Breast epithelium (tissue), 4 donors: ENCODE measurements at regions not wholly inside any gene's neighbourhood (a gene's known extent, or its start where the extent isn't known, plus 50 kb on each side); places are given as distances from the start of the nearest gene placed in this dataset.

Experiments
- DNase-seq, 2 donors: peaks; one replicate each; pipeline ENCODE4 v3.0.0-alpha.2; 2019; ENCODE audit warnings: low spot score in 2 of 2
- H3K27ac ChIP-seq, 2 donors: fragments of 200-600 bp; sonication (generic) in 1 of 2; one replicate each; pipeline ENCODE4 v1.5.1; 2016 to 2019; ENCODE audit warnings: mild to moderate bottlenecking in 1 of 2
- H3K27me3 ChIP-seq, 2 donors: fragments of 200-600 bp; sonication (generic) in 1 of 2; one replicate each; pipeline versions ENCODE4 v1.5.1 to v1.6.0; 2017 to 2019; ENCODE audit warnings: control low read depth in 1 of 2, mild to moderate bottlenecking in 1 of 2
- H3K36me3 ChIP-seq: fragments of 200-600 bp; one replicate; pipeline ENCODE4 v1.5.1; 2019
- H3K4me1 ChIP-seq, 2 donors: fragments of 200-600 bp; sonication (generic); one replicate each; pipeline ENCODE4 v1.5.1; 2016 to 2019; ENCODE audit warnings: control low read depth in 1 of 2
- H3K4me3 ChIP-seq, 3 donors: fragments of 200-600 bp; sonication (generic); 1 replicate in 2 of 3; 2 replicates in 1 of 3; pipeline ENCODE4 v1.5.1; 2016 to 2019; ENCODE audit warnings: mild to moderate bottlenecking in 3 of 3, moderate library complexity in 2 of 3
- H3K9me3 ChIP-seq, 2 donors: fragments of 200-600 bp; sonication (generic) in 1 of 2; one replicate each; pipeline ENCODE4 v1.5.1; 2016 to 2019; ENCODE audit warnings: control low read depth in 1 of 2
- CTCF ChIP-seq, 3 donors: fragments of 450-650 bp; IDR thresholded peaks; one replicate each; pipeline ENCODE4 v1.5.1; 2016 to 2017; ENCODE audit warnings: antibody characterized with exemption in 3 of 3, mild to moderate bottlenecking in 3 of 3, moderate library complexity in 3 of 3
- POLR2A ChIP-seq: fragments of 450-650 bp; IDR thresholded peaks from one replicate; pipeline ENCODE4 v1.6.1; 2016; ENCODE audit warnings: antibody characterized with exemption, mild to moderate bottlenecking, moderate library complexity
- POLR2AphosphoS5 ChIP-seq, 3 donors: sonication (generic); formaldehyde crosslinking; IDR thresholded peaks; one replicate each; pipeline ENCODE4 v1.6.1; 2017; ENCODE audit warnings: antibody characterized with exemption in 3 of 3
- intact Hi-C: fragments of 100-400 bp; cut with DNase I; formaldehyde crosslinking; loops from one replicate; pipeline ENCODE4 v1.15.1; 2023; ENCODE audit warnings: low total_unique reads

- no peak for DNase-seq
- Histone ChIP-seq H3K9me3 (peaks cover 0 to 17% of the 10 kb centered on the region in 2 donors), H3K27ac (no peak overlapping the region), H3K4me3 (no peak overlapping the region), H3K4me1 (no peaks in the 10 kb centered on the region), H3K36me3 (no peaks in the 10 kb centered on the region), H3K27me3 (no peaks in the 10 kb centered on the region)
- TF ChIP-seq POLR2AphosphoS5 (IDR thresholded peaks at IDR 0.05) (no peak), POLR2A (no peak), CTCF (IDR thresholded peaks at IDR 0.05) (no peak)
- intact Hi-C loops: no loop called here
These were observed 297.8 kb downstream of the NPR3 start for GRCh38 chr5:33008751-33009418.

GRCh38 chr5:33010846-33011245, 299.7 kb downstream of the NPR3 start:
- H3K4me3 ChIP-seq: no peak overlapping the region
- no peaks in the 10 kb centered on the region for H3K4me1 ChIP-seq
- no peak for TF ChIP-seq CTCF (IDR thresholded peaks at IDR 0.05)
- no peak for TF ChIP-seq POLR2A
- no peak for TF ChIP-seq POLR2AphosphoS5 (IDR thresholded peaks at IDR 0.05)
- intact Hi-C loops: no loop called here
- no peaks in the 10 kb centered on the region for H3K36me3 ChIP-seq
- no peak for DNase-seq
- H3K27me3 ChIP-seq: no peaks in the 10 kb centered on the region
- no peak overlapping the region for H3K27ac ChIP-seq
- H3K9me3 ChIP-seq: peaks cover 0 to 21% of the 10 kb centered on the region in 2 donors

GRCh38 chr5:33011801-33012200, 300.7 kb downstream of the NPR3 start:
- Histone ChIP-seq H3K4me3 (no peak overlapping the region), H3K36me3 (no peaks in the 10 kb centered on the region), H3K4me1 (no peaks in the 10 kb centered on the region), H3K27ac (no peak overlapping the region), H3K9me3 (peaks cover 0 to 24% of the 10 kb centered on the region in 2 donors), H3K27me3 (no peaks in the 10 kb centered on the region)
- TF ChIP-seq CTCF (IDR thresholded peaks at IDR 0.05) (no peak), POLR2AphosphoS5 (IDR thresholded peaks at IDR 0.05) (no peak), POLR2A (no peak)
- DNase-seq: no peak
- intact Hi-C loops: loop anchor here (2.0 kb wide), 1 partner anchor 61 kb away; no protein-coding TSS in a partner anchor

- no peak for TF ChIP-seq POLR2A
- no peak for TF ChIP-seq CTCF (IDR thresholded peaks at IDR 0.05)
- no peak for TF ChIP-seq POLR2AphosphoS5 (IDR thresholded peaks at IDR 0.05)
- Histone ChIP-seq H3K27ac (no peak overlapping the region), H3K9me3 (no peaks in the 10 kb centered on the region), H3K4me1 (no peaks in the 10 kb centered on the region), H3K27me3 (no peaks in the 10 kb centered on the region), H3K36me3 (no peaks in the 10 kb centered on the region), H3K4me3 (no peak overlapping the region)
- intact Hi-C loops: no loop called here
- no peak for DNase-seq
These were observed 312.5 kb downstream of the NPR3 start for GRCh38 chr5:33023649-33024048.

- H3K4me1 ChIP-seq: no peaks in the 10 kb centered on the region
- H3K27ac ChIP-seq: no peak overlapping the region
- H3K4me3 ChIP-seq: peak overlapping the region in 1 of 3 donors; percentile 3
- no peaks in the 10 kb centered on the region for H3K27me3 ChIP-seq
- no peaks in the 10 kb centered on the region for H3K9me3 ChIP-seq
- no peaks in the 10 kb centered on the region for H3K36me3 ChIP-seq
- intact Hi-C loops: no loop called here
- TF ChIP-seq CTCF (IDR thresholded peaks at IDR 0.05): no peak
- DNase-seq: no peak
These were observed 321.4 kb downstream of the NPR3 start for GRCh38 chr5:33032271-33033070.
